Stomach (tissue), 4 donors: ENCODE measurements at regions not wholly inside any gene's neighbourhood (a gene's known extent, or its start where the extent isn't known, plus 50 kb on each side); places are given as distances from the start of the nearest gene placed in this dataset.

Experiments used
- CTCF ChIP-seq, 7 experiments: fragments of 450-650 bp in 4 of 7; fragments of 200-600 bp in 3 of 7; sonication (generic) in 3 of 7; IDR thresholded peaks; one replicate each; pipeline ENCODE4 v1.5.1; 2016 to 2019; ENCODE audit warnings: antibody characterized with exemption in 7 of 7, control low read depth in 2 of 7, mild to moderate bottlenecking in 1 of 7
- POLR2A ChIP-seq, 4 donors: fragments of 450-650 bp; IDR thresholded peaks; one replicate each; pipeline ENCODE4 v1.6.1; 2016; ENCODE audit warnings: antibody characterized with exemption in 4 of 4, control low read depth in 2 of 4, mild to moderate bottlenecking in 1 of 4, moderate library complexity in 1 of 4
- POLR2AphosphoS5 ChIP-seq, 3 donors: sonication (generic); formaldehyde crosslinking; IDR thresholded peaks; one replicate each; pipeline ENCODE4 v1.6.1; 2016; ENCODE audit warnings: antibody characterized with exemption in 3 of 3

DNA sequence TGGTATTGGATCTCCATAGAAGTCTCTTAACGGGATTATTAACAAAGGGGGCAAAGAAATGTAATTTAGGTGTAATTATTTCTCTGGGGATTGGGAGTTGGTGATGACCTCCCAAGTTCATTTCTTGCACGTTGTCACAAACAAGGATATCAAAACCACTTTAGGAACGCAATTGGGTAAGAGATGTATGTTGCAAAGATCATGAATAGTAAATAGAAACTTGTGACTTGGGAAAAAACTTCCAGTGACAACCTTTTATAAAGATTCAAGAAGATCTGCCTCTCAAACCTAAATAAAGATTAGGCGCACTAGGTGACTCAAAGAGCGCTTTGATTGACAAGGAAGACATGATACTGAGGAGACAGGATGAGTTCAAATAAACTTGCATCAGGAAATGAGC is 127.8 kb upstream of the TRIB2 start:
- TF ChIP-seq CTCF (IDR thresholded peaks at IDR 0.05) (no peak), POLR2A (IDR thresholded peaks at IDR 0.05) (no peak), POLR2AphosphoS5 (IDR thresholded peaks at IDR 0.05) (no peak)
